Peyer's patch (tissue), 4 donors: ENCODE measurements at regions not wholly inside any gene's neighbourhood (a gene's known extent, or its start where the extent isn't known, plus 50 kb on each side); places are given as distances from the start of the nearest gene placed in this dataset.

Experiments used
- DNase-seq, 3 donors: peaks; one replicate each; pipeline ENCODE4 v3.0.0-alpha.2; 2017 to 2019
- H3K27ac ChIP-seq, 4 donors: fragments of 200-600 bp; sonication (generic); one replicate each; pipeline ENCODE4 v1.5.1; 2016 to 2019
- H3K27me3 ChIP-seq, 2 donors: fragments of 200-600 bp; sonication (generic); one replicate each; pipeline ENCODE4 v1.5.1; 2019
- H3K36me3 ChIP-seq, 3 donors: fragments of 200-600 bp; sonication (generic); one replicate each; pipeline ENCODE4 v1.5.1; 2016 to 2019
- H3K4me1 ChIP-seq, 4 donors: fragments of 200-600 bp; sonication (generic); one replicate each; pipeline ENCODE4 v1.5.1; 2016 to 2019
- H3K4me3 ChIP-seq, 4 donors: fragments of 200-600 bp; sonication (generic); 1 replicate in 3 of 4; 2 replicates in 1 of 4; pipeline ENCODE4 v1.5.1; 2016 to 2019; ENCODE audit warnings: mild to moderate bottlenecking in 1 of 4
- H3K9me3 ChIP-seq, 4 donors: fragments of 200-600 bp; sonication (generic); one replicate each; pipeline ENCODE4 v1.5.1; 2016 to 2019; ENCODE audit warnings: mild to moderate bottlenecking in 1 of 4
- POLR2A ChIP-seq, 2 donors: fragments of 450-650 bp; IDR thresholded peaks; one replicate each; pipeline ENCODE4 v1.5.1; 2017; ENCODE audit warnings: antibody characterized with exemption in 2 of 2, mild to moderate bottlenecking in 2 of 2, moderate library complexity in 2 of 2
- TF ChIP-seq, protein P1 (sequence below), 6 experiments: fragments of 450-650 bp in 4 of 6; fragments of 200-600 bp in 2 of 6; sonication (generic) in 1 of 6; IDR thresholded peaks; one replicate each; pipeline ENCODE4 v1.5.1; 2017 to 2019; ENCODE audit warnings: antibody characterized with exemption in 6 of 6, mild to moderate bottlenecking in 3 of 6, moderate library complexity in 1 of 6

GRCh38 chr3:178389258-178389657 lies 147.0 kb upstream of the KCNMB2 start:
- DNase-seq = no peak
- TF ChIP-seq POLR2A (IDR thresholded peaks at IDR 0.05) = no peak
- Histone ChIP-seq H3K4me3 (no peak overlapping the region), H3K27me3 (no peaks in the 10 kb centered on the region), H3K27ac (no peak overlapping the region), H3K9me3 (no peaks in the 10 kb centered on the region), H3K36me3 (no peaks in the 10 kb centered on the region), H3K4me1 (no peaks in the 10 kb centered on the region)

GRCh38 chr3:178392511-178392926 lies 143.7 kb upstream of the KCNMB2 start:
- Histone ChIP-seq H3K4me1 (no peaks in the 10 kb centered on the region), H3K36me3 (no peaks in the 10 kb centered on the region), H3K9me3 (no peaks in the 10 kb centered on the region), H3K27me3 (no peaks in the 10 kb centered on the region), H3K27ac (no peak overlapping the region), H3K4me3 (no peak overlapping the region)
- TF ChIP-seq, protein P1, sequence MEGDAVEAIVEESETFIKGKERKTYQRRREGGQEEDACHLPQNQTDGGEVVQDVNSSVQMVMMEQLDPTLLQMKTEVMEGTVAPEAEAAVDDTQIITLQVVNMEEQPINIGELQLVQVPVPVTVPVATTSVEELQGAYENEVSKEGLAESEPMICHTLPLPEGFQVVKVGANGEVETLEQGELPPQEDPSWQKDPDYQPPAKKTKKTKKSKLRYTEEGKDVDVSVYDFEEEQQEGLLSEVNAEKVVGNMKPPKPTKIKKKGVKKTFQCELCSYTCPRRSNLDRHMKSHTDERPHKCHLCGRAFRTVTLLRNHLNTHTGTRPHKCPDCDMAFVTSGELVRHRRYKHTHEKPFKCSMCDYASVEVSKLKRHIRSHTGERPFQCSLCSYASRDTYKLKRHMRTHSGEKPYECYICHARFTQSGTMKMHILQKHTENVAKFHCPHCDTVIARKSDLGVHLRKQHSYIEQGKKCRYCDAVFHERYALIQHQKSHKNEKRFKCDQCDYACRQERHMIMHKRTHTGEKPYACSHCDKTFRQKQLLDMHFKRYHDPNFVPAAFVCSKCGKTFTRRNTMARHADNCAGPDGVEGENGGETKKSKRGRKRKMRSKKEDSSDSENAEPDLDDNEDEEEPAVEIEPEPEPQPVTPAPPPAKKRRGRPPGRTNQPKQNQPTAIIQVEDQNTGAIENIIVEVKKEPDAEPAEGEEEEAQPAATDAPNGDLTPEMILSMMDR (IDR thresholded peaks at IDR 0.05) = no peak
- TF ChIP-seq POLR2A (IDR thresholded peaks at IDR 0.05) = no peak
- DNase-seq = no peak

GRCh38 chr3:178393146-178393545 lies 143.1 kb upstream of the KCNMB2 start:
- Histone ChIP-seq H3K27ac (no peak overlapping the region), H3K27me3 (no peaks in the 10 kb centered on the region), H3K4me1 (no peaks in the 10 kb centered on the region), H3K36me3 (no peaks in the 10 kb centered on the region), H3K9me3 (no peaks in the 10 kb centered on the region), H3K4me3 (no peak overlapping the region)
- TF ChIP-seq POLR2A (IDR thresholded peaks at IDR 0.05) = no peak
- DNase-seq = no peak

DNA sequence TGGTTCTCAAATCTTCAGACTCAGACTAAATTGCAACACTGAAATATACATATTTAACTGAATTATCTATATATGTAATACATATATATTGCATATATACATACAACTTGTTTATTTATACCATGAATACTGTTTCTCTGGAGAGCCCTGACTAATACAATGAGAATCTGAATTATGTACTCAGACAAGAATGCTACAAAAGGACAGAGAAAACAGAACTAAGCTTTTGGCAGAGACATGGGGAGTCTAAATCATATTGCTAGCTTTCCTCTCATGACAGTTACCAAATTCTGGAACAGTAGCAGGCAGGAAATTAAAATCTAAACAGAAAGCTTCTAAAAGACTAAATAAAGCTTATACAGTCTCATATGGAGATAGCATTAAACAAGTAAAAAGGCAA lies 142.4 kb upstream of the KCNMB2 start:
- Histone ChIP-seq H3K27me3 (no peaks in the 10 kb centered on the region), H3K4me1 (no peaks in the 10 kb centered on the region), H3K27ac (no peak overlapping the region), H3K36me3 (no peaks in the 10 kb centered on the region), H3K4me3 (no peak overlapping the region), H3K9me3 (no peaks in the 10 kb centered on the region)
- TF ChIP-seq POLR2A (IDR thresholded peaks at IDR 0.05) = no peak
- TF ChIP-seq, protein P1 (IDR thresholded peaks at IDR 0.05) = no peak
- DNase-seq = no peak

- H3K27me3 ChIP-seq = no peaks in the 10 kb centered on the region
- no peak for DNase-seq
- H3K4me1 ChIP-seq = no peaks in the 10 kb centered on the region
- no peaks in the 10 kb centered on the region for H3K9me3 ChIP-seq
- no peak overlapping the region for H3K27ac ChIP-seq
- H3K4me3 ChIP-seq = no peak overlapping the region
- H3K36me3 ChIP-seq = no peaks in the 10 kb centered on the region
- TF ChIP-seq, protein P1 (IDR thresholded peaks at IDR 0.05) = no peak
- TF ChIP-seq POLR2A (IDR thresholded peaks at IDR 0.05) = no peak
Observed at GRCh38 chr3:178396318-178396717, 139.9 kb upstream of the KCNMB2 start.

DNA sequence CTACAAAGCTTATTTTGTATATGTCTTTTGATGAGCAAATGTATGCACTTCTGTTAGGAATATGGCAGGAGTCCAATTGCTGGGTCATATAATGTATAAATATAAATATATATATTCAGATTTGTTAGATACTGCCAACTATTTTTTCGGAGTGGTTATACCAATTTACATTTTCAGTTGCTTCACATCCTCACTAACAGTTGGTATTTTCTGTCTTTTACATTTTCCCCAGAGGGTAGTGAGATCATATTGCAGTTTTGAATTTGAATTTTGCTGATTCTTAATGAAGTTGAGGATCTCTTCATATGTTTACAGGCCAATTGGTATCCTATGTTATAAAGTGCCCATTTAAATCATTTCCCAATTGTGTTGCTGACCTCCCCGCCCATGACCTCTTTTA lies 139.0 kb upstream of the KCNMB2 start:
- TF ChIP-seq, protein P1 (IDR thresholded peaks at IDR 0.05) = no peak
- Histone ChIP-seq H3K27me3 (no peaks in the 10 kb centered on the region), H3K36me3 (no peaks in the 10 kb centered on the region), H3K4me1 (no peaks in the 10 kb centered on the region), H3K4me3 (no peak overlapping the region), H3K27ac (no peak overlapping the region), H3K9me3 (no peaks in the 10 kb centered on the region)
- DNase-seq = no peak

- Histone ChIP-seq H3K9me3 (no peaks in the 10 kb centered on the region), H3K27me3 (no peaks in the 10 kb centered on the region), H3K36me3 (no peaks in the 10 kb centered on the region), H3K4me1 (no peaks in the 10 kb centered on the region), H3K4me3 (no peak overlapping the region), H3K27ac (no peak overlapping the region)
- TF ChIP-seq POLR2A (IDR thresholded peaks at IDR 0.05) = no peak
- TF ChIP-seq, protein P1 (IDR thresholded peaks at IDR 0.05) = no peak
- DNase-seq = no peak
Observed at GRCh38 chr3:178397836-178398235, 138.4 kb upstream of the KCNMB2 start.
